ENCODE measurements at regions not wholly inside any gene's neighbourhood (a gene's known extent, or its start where the extent isn't known, plus 50 kb on each side); places are given as distances from the start of the nearest gene placed in this dataset.

DNA sequence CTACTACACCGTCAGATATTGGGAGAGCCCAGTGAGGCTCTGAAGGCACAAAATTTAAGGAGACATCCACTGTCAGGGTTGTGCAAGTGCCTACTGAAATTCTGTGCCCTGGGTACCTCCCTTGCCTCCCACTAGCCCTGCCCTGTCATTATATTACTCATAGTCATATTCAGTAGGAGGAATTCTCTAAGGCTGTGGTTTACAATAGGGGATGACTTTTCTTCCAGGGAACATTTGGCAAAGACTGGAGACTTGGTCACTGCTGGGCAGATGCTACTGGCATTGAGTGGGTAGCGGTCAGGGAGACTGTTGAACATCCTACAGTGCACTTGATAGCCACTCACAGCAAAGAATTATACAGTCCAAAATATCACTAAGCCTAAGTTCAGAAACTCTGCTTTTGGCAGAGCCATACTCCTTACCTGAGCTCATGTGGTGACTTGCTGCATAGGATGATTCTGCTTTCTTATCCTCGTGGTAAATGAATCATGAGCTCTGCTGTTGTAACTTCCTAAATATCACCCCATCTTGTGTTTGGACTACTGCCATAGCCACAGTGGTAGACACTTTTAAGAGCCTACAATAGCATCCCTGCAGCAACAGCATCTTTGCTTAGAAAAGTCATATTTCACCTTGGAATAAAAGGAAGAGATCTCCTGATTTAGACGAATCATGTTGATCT is 563.4 kb upstream of the PLXNA2 start:
- ChIA-PET CTCF (no interaction called here), POLR2A (no interaction called here)
- intact Hi-C loops (cut with DNase I, micrococcal nuclease): no loop called here
- Histone ChIP-seq H3K36me3 (ENCODE audit: insufficient read depth, low read length) (no peaks in the 10 kb centered on the region), H3K4me3 (ENCODE audit: low read length) (no peak overlapping the region), H3K27me3 (ENCODE audit: control insufficient read depth in 1 of 2, insufficient read depth in 2 of 2, low read length in 2 of 2) (no peaks in the 10 kb centered on the region), H3K9me3 (ENCODE audit: control insufficient read depth in 1 of 2, insufficient read depth in 1 of 2, low read length in 2 of 2) (no peaks in the 10 kb centered on the region), H3K4me1 (ENCODE audit: insufficient read depth, low read length) (no peaks in the 10 kb centered on the region), H3K27ac (ENCODE audit: low read depth in 1 of 2, low read length in 2 of 2) (no peak overlapping the region)
- no peak overlapping the region for H3K4me3 Mint-ChIP-seq
- no peaks in the 10 kb centered on the region for H3K36me3 Mint-ChIP-seq (ENCODE audit: low read depth)
- H3K4me1 Mint-ChIP-seq (ENCODE audit: low read depth): no peaks in the 10 kb centered on the region
- peaks cover 10% of the 10 kb centered on the region for H3K9me3 Mint-ChIP-seq
- H3K27me3 Mint-ChIP-seq: peaks cover 12% of the 10 kb centered on the region
- no peak for DNase-seq
- no peak overlapping the region for H3K27ac Mint-ChIP-seq
- TF ChIP-seq, protein P1, sequence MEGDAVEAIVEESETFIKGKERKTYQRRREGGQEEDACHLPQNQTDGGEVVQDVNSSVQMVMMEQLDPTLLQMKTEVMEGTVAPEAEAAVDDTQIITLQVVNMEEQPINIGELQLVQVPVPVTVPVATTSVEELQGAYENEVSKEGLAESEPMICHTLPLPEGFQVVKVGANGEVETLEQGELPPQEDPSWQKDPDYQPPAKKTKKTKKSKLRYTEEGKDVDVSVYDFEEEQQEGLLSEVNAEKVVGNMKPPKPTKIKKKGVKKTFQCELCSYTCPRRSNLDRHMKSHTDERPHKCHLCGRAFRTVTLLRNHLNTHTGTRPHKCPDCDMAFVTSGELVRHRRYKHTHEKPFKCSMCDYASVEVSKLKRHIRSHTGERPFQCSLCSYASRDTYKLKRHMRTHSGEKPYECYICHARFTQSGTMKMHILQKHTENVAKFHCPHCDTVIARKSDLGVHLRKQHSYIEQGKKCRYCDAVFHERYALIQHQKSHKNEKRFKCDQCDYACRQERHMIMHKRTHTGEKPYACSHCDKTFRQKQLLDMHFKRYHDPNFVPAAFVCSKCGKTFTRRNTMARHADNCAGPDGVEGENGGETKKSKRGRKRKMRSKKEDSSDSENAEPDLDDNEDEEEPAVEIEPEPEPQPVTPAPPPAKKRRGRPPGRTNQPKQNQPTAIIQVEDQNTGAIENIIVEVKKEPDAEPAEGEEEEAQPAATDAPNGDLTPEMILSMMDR (IDR thresholded peaks at IDR 0.05): no peak
- ATAC-seq (ENCODE audit: poor library complexity): no peak

DNA sequence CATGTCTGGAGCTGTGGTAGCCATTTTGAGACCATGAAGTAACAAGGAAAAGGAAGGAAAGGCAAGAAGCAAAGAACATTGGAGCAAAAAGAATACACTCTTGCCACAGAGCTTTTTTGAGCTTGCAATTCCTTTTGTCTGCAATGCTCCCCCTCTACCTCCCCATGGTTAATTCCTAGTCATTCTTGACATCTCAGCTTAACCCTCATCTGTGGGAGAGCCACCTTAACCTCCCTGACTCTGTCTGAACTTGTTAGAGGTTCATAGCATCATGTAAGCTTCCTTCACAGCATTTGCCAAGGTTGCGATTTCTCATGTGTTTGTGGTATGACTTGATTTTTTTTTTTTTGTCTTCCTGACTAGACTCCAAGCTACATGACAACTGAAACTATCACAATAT is 564.1 kb upstream of the PLXNA2 start:
- no peaks in the 10 kb centered on the region for H3K4me1 ChIP-seq (ENCODE audit: insufficient read depth, low read length)
- no peak for DNase-seq
- no peaks in the 10 kb centered on the region for H3K27me3 ChIP-seq (ENCODE audit: control insufficient read depth in 1 of 2, insufficient read depth in 2 of 2, low read length in 2 of 2)
- no peak overlapping the region for H3K27ac ChIP-seq (ENCODE audit: low read depth in 1 of 2, low read length in 2 of 2)
- ATAC-seq (ENCODE audit: poor library complexity): no peak
- TF ChIP-seq, protein P1 (IDR thresholded peaks at IDR 0.05): no peak
- no peak overlapping the region for H3K4me3 Mint-ChIP-seq
- H3K4me1 Mint-ChIP-seq (ENCODE audit: low read depth): no peaks in the 10 kb centered on the region
- ChIA-PET POLR2A (no interaction called here), CTCF (no interaction called here)
- H3K36me3 ChIP-seq (ENCODE audit: insufficient read depth, low read length): no peaks in the 10 kb centered on the region
- peaks cover 12% of the 10 kb centered on the region for H3K27me3 Mint-ChIP-seq
- H3K4me3 ChIP-seq (ENCODE audit: low read length): no peak overlapping the region
- no peak overlapping the region for H3K27ac Mint-ChIP-seq
- no peaks in the 10 kb centered on the region for H3K9me3 ChIP-seq (ENCODE audit: control insufficient read depth in 1 of 2, insufficient read depth in 1 of 2, low read length in 2 of 2)
- intact Hi-C loops (cut with DNase I, micrococcal nuclease): no loop called here
- H3K36me3 Mint-ChIP-seq (ENCODE audit: low read depth): no peaks in the 10 kb centered on the region
- H3K9me3 Mint-ChIP-seq: peaks cover 10% of the 10 kb centered on the region

- Mint-ChIP-seq H3K4me3 (no peak overlapping the region), H3K27ac (no peak overlapping the region), H3K9me3 (peaks cover 7% of the 10 kb centered on the region), H3K36me3 (ENCODE audit: low read depth) (no peaks in the 10 kb centered on the region), H3K27me3 (peaks cover 12% of the 10 kb centered on the region), H3K4me1 (ENCODE audit: low read depth) (no peaks in the 10 kb centered on the region)
- Histone ChIP-seq H3K27ac (ENCODE audit: low read depth in 1 of 2, low read length in 2 of 2) (no peak overlapping the region), H3K4me3 (ENCODE audit: low read length) (no peak overlapping the region), H3K4me1 (ENCODE audit: insufficient read depth, low read length) (no peaks in the 10 kb centered on the region), H3K9me3 (ENCODE audit: control insufficient read depth in 1 of 2, insufficient read depth in 1 of 2, low read length in 2 of 2) (no peaks in the 10 kb centered on the region), H3K36me3 (ENCODE audit: insufficient read depth, low read length) (no peaks in the 10 kb centered on the region), H3K27me3 (ENCODE audit: control insufficient read depth in 1 of 2, insufficient read depth in 2 of 2, low read length in 2 of 2) (no peaks in the 10 kb centered on the region)
- ATAC-seq (ENCODE audit: poor library complexity) (no peak), DNase-seq (no peak)
- TF ChIP-seq, protein P1 (IDR thresholded peaks at IDR 0.05): no peak
- CTCF ChIA-PET: no interaction called here
- intact Hi-C loops (cut with DNase I, micrococcal nuclease): no loop called here
- POLR2A ChIA-PET: no interaction called here
These were observed 565.7 kb upstream of the PLXNA2 start for GRCh38 chr1:208809876-208810275.
